ENCODE measurements at regions not wholly inside any gene's neighbourhood (a gene's known extent, or its start where the extent isn't known, plus 50 kb on each side); places are given as distances from the start of the nearest gene placed in this dataset.

DNA sequence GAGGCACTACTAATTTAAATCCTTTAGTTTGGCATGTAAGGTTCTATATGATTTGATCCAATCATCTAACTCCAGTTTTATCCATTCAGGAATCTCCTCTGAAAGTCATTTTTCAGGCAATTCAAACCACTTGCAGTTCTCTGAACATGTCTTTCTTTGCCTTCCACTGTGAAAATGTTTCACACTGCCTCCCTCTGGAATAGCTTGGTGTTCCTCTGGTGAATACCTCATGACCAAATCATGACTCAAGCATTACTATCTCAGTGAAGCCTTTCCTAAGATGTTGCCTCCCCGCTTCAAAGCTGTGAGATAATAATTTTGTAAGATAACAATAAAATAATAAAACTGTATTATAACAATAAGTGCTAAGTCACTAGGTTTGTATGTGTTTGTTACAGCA, 981.1 kb downstream of the DTWD2 start:
- no peak for TF ChIP-seq CTCF (IDR thresholded peaks at IDR 0.05)
- TF ChIP-seq EZH2phosphoT487 (IDR thresholded peaks at IDR 0.05): no peak

Data from neural progenitor cell (in vitro differentiated cells).